PC-9 (cell line): ENCODE measurements at regions not wholly inside any gene's neighbourhood (a gene's known extent, or its start where the extent isn't known, plus 50 kb on each side); places are given as distances from the start of the nearest gene placed in this dataset.
"Not testable (repeated sequence)": the region's sequence is repeated elsewhere in the genome, so short reads cannot be mapped to it uniquely, and the experiment has no call there.

Experiments used
- BruUV-seq: library from RNA; stranded (reverse); fragments of 400-500 nt; replicated peaks from 2 replicates; lab custom pipeline; 2021; lab: Mats Ljungman, UMichigan
- CTCF ChIA-PET: fragments of 300-600 bp; sonication (Branson Sonifier 250); formaldehyde crosslinking; loops from one replicate; lab custom pipeline; 2022; ENCODE audit warnings: antibody characterized with exemption; lab: Charles Lee
- POLR2A ChIA-PET: fragments of 300-600 bp; sonication (Branson Sonifier 250); formaldehyde crosslinking; loops from one replicate; lab custom pipeline; 2022; ENCODE audit warnings: antibody characterized with exemption; ENCODE audit not compliant: unreplicated experiment; lab: Charles Lee
- DNase-seq, 2 experiments: peaks; one replicate each; pipeline versions ENCODE4 v3.0.0 to v3.0.0-alpha.2; 2015 to 2022; ENCODE audit warnings: mixed read lengths in 1 of 2
- H2AFZ ChIP-seq: fragments of 200-600 bp; sonication (generic); 2 replicates; pipeline ENCODE4 v1.8.1; 2017; ENCODE audit warnings: antibody characterized with exemption
- H3F3A ChIP-seq: fragments of 200-600 bp; sonication (generic); 2 replicates; pipeline ENCODE4 v1.8.1; 2017; ENCODE audit warnings: antibody characterized with exemption, mild to moderate bottlenecking, low read depth; ENCODE audit not compliant: insufficient read depth
- H3K27ac ChIP-seq: fragments of 200-600 bp; sonication (generic); 2 replicates; pipeline ENCODE4 v1.6.1; 2016; ENCODE audit warnings: mixed run types
- H3K27me3 ChIP-seq: fragments of 200-600 bp; sonication (generic); 2 replicates; pipeline ENCODE4 v1.6.1; 2016; ENCODE audit warnings: low read depth, mixed run types; ENCODE audit not compliant: insufficient read depth
- H3K36me3 ChIP-seq: fragments of 200-600 bp; sonication (generic); 2 replicates; pipeline ENCODE4 v1.6.1; 2016; ENCODE audit warnings: low read depth, mixed run types
- H3K4me1 ChIP-seq: fragments of 200-600 bp; sonication (generic); replicated peaks from 2 replicates; pipeline ENCODE4 v1.6.1; 2016; ENCODE audit warnings: mixed run types; ENCODE audit not compliant: insufficient read depth
- H3K4me2 ChIP-seq: fragments of 200-600 bp; sonication (generic); 2 replicates; pipeline ENCODE4 v1.6.1; 2017; ENCODE audit warnings: mixed run types
- H3K4me3 ChIP-seq: fragments of 200-600 bp; sonication (generic); 2 replicates; pipeline ENCODE4 v1.6.1; 2016; ENCODE audit warnings: mixed run types
- H3K79me2 ChIP-seq: fragments of 200-600 bp; sonication (generic); 2 replicates; pipeline ENCODE4 v1.6.1; 2017; ENCODE audit warnings: low read depth, mixed run types
- H3K9me2 ChIP-seq: fragments of 200-600 bp; sonication (generic); 2 replicates; pipeline ENCODE4 v1.8.1; 2017; ENCODE audit warnings: mild to moderate bottlenecking; ENCODE audit not compliant: insufficient read depth
- H3K9me3 ChIP-seq: fragments of 200-600 bp; sonication (generic); 2 replicates; pipeline ENCODE4 v1.8.1; 2016; ENCODE audit warnings: low read depth; ENCODE audit not compliant: insufficient read depth
- H4K20me1 ChIP-seq: fragments of 200-600 bp; sonication (generic); 2 replicates; pipeline ENCODE4 v1.8.1; 2017; ENCODE audit not compliant: insufficient read depth
- CTCF ChIP-seq: fragments of 200-600 bp; sonication (generic); conservative IDR thresholded peaks from 2 replicates; pipeline ENCODE4 v1.6.1; 2017; ENCODE audit warnings: mixed run types, antibody characterized with exemption, mild to moderate bottlenecking, moderate library complexity
- EZH2 ChIP-seq: fragments of 200-600 bp; sonication (generic); IDR thresholded peaks from 2 replicates; pipeline ENCODE4 v1.8.0; 2017; ENCODE audit warnings: antibody characterized with exemption, low read depth
- intact Hi-C: fragments of 100-400 bp; cut with micrococcal nuclease; formaldehyde crosslinking; loops from one replicate; pipeline ENCODE4 v1.10.0; 2022; ENCODE audit not compliant: unreplicated experiment

- H3K27ac ChIP-seq = no peak overlapping the region
- DNase-seq = peak in 1 of 2 experiments; percentile 52
- no TSS peak for BruUV-seq
- H3K9me2 ChIP-seq = no peaks in the 10 kb centered on the region
- no peaks in the 10 kb centered on the region for H3K27me3 ChIP-seq
- no peaks in the 10 kb centered on the region; the same call in 1 of the 2 replicates for H3K4me1 ChIP-seq
- intact Hi-C loops = no loop called here
- H4K20me1 ChIP-seq = no peaks in the 10 kb centered on the region
- H3K4me2 ChIP-seq = no peak overlapping the region
- ChIA-PET POLR2A (no interaction called here), CTCF (no interaction called here)
- H3K4me3 ChIP-seq = no peak overlapping the region
- no peaks in the 10 kb centered on the region for H3K36me3 ChIP-seq
- H3F3A ChIP-seq = no peaks in the 10 kb centered on the region
- no peak overlapping the region for H2AFZ ChIP-seq
- no peaks in the 10 kb centered on the region for H3K79me2 ChIP-seq
- no peak for TF ChIP-seq CTCF
- TF ChIP-seq EZH2 = no peak
- no peaks in the 10 kb centered on the region for H3K9me3 ChIP-seq
Observed at GRCh38 chr14:46571970-46572369, 79.6 kb downstream of the RPL10L start.

- H3K9me3 ChIP-seq, H3K4me2 ChIP-seq, H4K20me1 ChIP-seq, H3K79me2 ChIP-seq, BruUV-seq, DNase-seq, H2AFZ ChIP-seq, intact Hi-C loops, H3K4me1 ChIP-seq, H3K36me3 ChIP-seq, H3K4me3 ChIP-seq, H3K9me2 ChIP-seq, CTCF ChIA-PET, POLR2A ChIA-PET, H3K27me3 ChIP-seq, H3K27ac ChIP-seq, H3F3A ChIP-seq: not testable (repeated sequence)
Observed at GRCh38 chr14:46568161-46568560, 83.4 kb downstream of the RPL10L start.

GRCh38 chr14:46550836-46551235, 100.7 kb downstream of the RPL10L start:
- Histone ChIP-seq H2AFZ (no peak overlapping the region), H3K4me2 (no peak overlapping the region), H3K27ac (no peak overlapping the region), H4K20me1 (no peaks in the 10 kb centered on the region), H3F3A (no peaks in the 10 kb centered on the region), H3K4me1 (no peaks in the 10 kb centered on the region), H3K27me3 (no peaks in the 10 kb centered on the region), H3K9me3 (0 out of 2 replicates have a peak, but pooled peaks cover 3% of the 10 kb centered on the region), H3K9me2 (no peaks in the 10 kb centered on the region), H3K36me3 (no peaks in the 10 kb centered on the region), H3K4me3 (no peak overlapping the region), H3K79me2 (no peaks in the 10 kb centered on the region)
- TF ChIP-seq CTCF (no peak), EZH2 (no peak)
- no peak for DNase-seq
- ChIA-PET CTCF (no interaction called here), POLR2A (interaction anchor here (0.7 kb wide), 1 partner anchor 274 kb away, joined by 3 read pairs; no protein-coding TSS in a partner anchor)
- intact Hi-C loops = no loop called here
- no TSS peak for BruUV-seq

- ChIA-PET CTCF (no interaction called here), POLR2A (no interaction called here)
- Histone ChIP-seq H3K4me1 (no peaks in the 10 kb centered on the region), H3K9me3 (no peaks in the 10 kb centered on the region), H3K27ac (no peak overlapping the region), H3K4me3 (no peak overlapping the region), H3K9me2 (no peaks in the 10 kb centered on the region; the same call in 1 of the 2 replicates), H3K79me2 (no peaks in the 10 kb centered on the region), H3F3A (no peaks in the 10 kb centered on the region), H4K20me1 (no peaks in the 10 kb centered on the region), H3K27me3 (no peaks in the 10 kb centered on the region), H3K36me3 (no peaks in the 10 kb centered on the region), H2AFZ (no peak overlapping the region), H3K4me2 (no peak overlapping the region)
- TF ChIP-seq CTCF (no peak), EZH2 (no peak)
- no peak for DNase-seq
- BruUV-seq = no TSS peak
- intact Hi-C loops = no loop called here
Observed at GRCh38 chr14:46540986-46541385, 110.6 kb downstream of the RPL10L start.
